RPMI8226 (cell line): ENCODE measurements at regions not wholly inside any gene's neighbourhood (a gene's known extent, or its start where the extent isn't known, plus 50 kb on each side); places are given as distances from the start of the nearest gene placed in this dataset.

ENCODE experiments used
- DNase-seq: peaks from one replicate; pipeline ENCODE4 v3.0.0-alpha.2; 2015

- no peak for DNase-seq
These were observed 175.1 kb downstream of the ACER2 start for GRCh38 chr9:19583890-19584289.

- no peak for DNase-seq
These were observed 168.6 kb downstream of the ACER2 start for GRCh38 chr9:19577411-19577810.

GRCh38 chr9:19568946-19569345 is 160.1 kb downstream of the ACER2 start:
- DNase-seq = no peak

GRCh38 chr9:19564396-19565061 is 155.7 kb downstream of the ACER2 start:
- no peak for DNase-seq

- no peak for DNase-seq
These were observed 146.4 kb downstream of the ACER2 start for GRCh38 chr9:19555214-19555613.

- no peak for DNase-seq
These were observed 145.7 kb downstream of the ACER2 start for GRCh38 chr9:19554529-19554928.

GRCh38 chr9:19553441-19553840 is 144.6 kb downstream of the ACER2 start:
- DNase-seq = no peak

- no peak for DNase-seq
These were observed 143.7 kb downstream of the ACER2 start for GRCh38 chr9:19552282-19553105.

- DNase-seq = peak; percentile 10
These were observed 142.5 kb downstream of the ACER2 start for GRCh38 chr9:19551124-19551929.

GRCh38 chr9:19550009-19550408 is 141.2 kb downstream of the ACER2 start:
- DNase-seq = no peak

- no peak for DNase-seq
These were observed 124.6 kb downstream of the ACER2 start for GRCh38 chr9:19533373-19533772.

- DNase-seq = no peak
These were observed 118.9 kb downstream of the ACER2 start for GRCh38 chr9:19527663-19528062.

- DNase-seq = no peak
These were observed 113.7 kb downstream of the ACER2 start for GRCh38 chr9:19522558-19522957.

GRCh38 chr9:19521205-19521604 is 112.4 kb downstream of the ACER2 start:
- no peak for DNase-seq

GRCh38 chr9:19517202-19517942 is 108.6 kb downstream of the ACER2 start:
- no peak for DNase-seq

GRCh38 chr9:19516348-19516747 is 107.5 kb downstream of the ACER2 start:
- DNase-seq = no peak

- no peak for DNase-seq
These were observed 105.0 kb downstream of the ACER2 start for GRCh38 chr9:19513671-19514275.

- peak; percentile 4 for DNase-seq
These were observed 103.5 kb downstream of the ACER2 start for GRCh38 chr9:19512103-19512832.

- DNase-seq = no peak
These were observed 102.9 kb downstream of the ACER2 start for GRCh38 chr9:19511694-19512093.

GRCh38 chr9:19510907-19511306 is 102.1 kb downstream of the ACER2 start:
- no peak for DNase-seq
